ENCODE measurements at regions not wholly inside any gene's neighbourhood (a gene's known extent, or its start where the extent isn't known, plus 50 kb on each side); places are given as distances from the start of the nearest gene placed in this dataset.

DNA sequence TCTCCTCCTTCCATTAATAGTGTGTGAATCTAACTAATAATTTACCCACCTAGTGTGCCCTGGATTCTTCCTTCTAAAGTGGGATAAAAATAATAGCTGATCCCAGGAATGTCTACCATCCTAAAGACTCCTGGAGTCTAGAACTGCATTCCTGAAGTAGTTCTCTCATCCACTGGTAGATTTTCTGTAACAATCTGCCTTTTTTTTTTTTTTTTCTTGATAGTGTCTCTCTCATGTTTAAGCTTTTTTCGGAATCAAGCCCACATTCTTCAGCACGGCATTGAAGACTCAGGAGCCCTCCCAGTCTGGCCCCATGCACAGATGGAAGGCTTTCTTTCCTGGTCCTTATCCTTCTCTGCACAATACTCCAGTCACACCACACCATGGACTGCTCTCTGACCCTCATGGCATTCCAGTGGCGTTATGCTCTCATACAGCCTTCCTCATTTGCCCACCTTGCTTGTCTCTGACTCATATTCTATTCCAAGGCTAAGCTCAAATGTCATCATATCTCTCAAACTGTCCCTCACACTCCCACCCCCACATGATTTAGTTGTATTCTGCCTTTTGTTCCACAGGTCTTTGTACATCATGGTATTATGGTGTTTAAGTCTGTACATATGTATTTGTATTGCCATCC, 68.7 kb upstream of the FRY start:
- Histone ChIP-seq H3K4me3 (no peak overlapping the region), H3K27ac (no peak overlapping the region), H3K9me3 (no peaks in the 10 kb centered on the region), H3K27me3 (no peaks in the 10 kb centered on the region), H3K4me1 (ENCODE audit: insufficient read depth) (peaks cover 3% of the 10 kb centered on the region), H3K36me3 (no peaks in the 10 kb centered on the region)
- TF ChIP-seq EP300 (IDR thresholded peaks at IDR 0.05) = no peak
- no peak for TF ChIP-seq POLR2A (IDR thresholded peaks at IDR 0.05)
- TF ChIP-seq, protein P1, sequence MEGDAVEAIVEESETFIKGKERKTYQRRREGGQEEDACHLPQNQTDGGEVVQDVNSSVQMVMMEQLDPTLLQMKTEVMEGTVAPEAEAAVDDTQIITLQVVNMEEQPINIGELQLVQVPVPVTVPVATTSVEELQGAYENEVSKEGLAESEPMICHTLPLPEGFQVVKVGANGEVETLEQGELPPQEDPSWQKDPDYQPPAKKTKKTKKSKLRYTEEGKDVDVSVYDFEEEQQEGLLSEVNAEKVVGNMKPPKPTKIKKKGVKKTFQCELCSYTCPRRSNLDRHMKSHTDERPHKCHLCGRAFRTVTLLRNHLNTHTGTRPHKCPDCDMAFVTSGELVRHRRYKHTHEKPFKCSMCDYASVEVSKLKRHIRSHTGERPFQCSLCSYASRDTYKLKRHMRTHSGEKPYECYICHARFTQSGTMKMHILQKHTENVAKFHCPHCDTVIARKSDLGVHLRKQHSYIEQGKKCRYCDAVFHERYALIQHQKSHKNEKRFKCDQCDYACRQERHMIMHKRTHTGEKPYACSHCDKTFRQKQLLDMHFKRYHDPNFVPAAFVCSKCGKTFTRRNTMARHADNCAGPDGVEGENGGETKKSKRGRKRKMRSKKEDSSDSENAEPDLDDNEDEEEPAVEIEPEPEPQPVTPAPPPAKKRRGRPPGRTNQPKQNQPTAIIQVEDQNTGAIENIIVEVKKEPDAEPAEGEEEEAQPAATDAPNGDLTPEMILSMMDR (IDR thresholded peaks at IDR 0.05) = no peak
- no peak for DNase-seq
- WGBS, 3 donors = 33 to 58% (median 53%) methylated on average over 3 of the region's 3 CpGs
- intact Hi-C loops (cut with DNase I) = no loop called here

DNA sequence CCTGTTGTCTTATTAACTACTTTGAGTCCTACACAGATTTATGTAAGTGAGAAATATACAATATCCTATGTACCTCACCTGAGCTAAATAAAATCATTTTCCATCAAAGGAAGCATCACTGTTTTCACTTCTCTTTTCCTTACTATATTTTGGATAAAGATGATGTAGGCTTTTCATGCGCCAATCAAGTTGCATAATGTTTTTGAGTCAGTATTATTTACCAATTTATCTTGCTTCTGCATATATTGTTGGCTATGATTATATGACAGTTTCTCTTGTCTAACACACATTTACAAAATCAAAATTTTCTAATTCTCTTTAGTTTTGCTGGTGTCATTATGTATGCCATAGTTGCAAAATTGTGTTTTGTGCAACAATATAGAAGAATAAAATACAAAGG, 67.9 kb upstream of the FRY start:
- H3K36me3 ChIP-seq = no peaks in the 10 kb centered on the region
- no peaks in the 10 kb centered on the region for H3K9me3 ChIP-seq
- no peak for TF ChIP-seq POLR2A (IDR thresholded peaks at IDR 0.05)
- H3K27me3 ChIP-seq = no peaks in the 10 kb centered on the region
- intact Hi-C loops (cut with DNase I) = no loop called here
- WGBS, 3 donors = 88 to 95% (median 91%) methylated on average over 1 of the region's 1 CpG
- H3K4me3 ChIP-seq = no peak overlapping the region
- no peak for DNase-seq
- H3K27ac ChIP-seq = no peak overlapping the region
- H3K4me1 ChIP-seq (ENCODE audit: insufficient read depth) = peaks cover 3% of the 10 kb centered on the region

GRCh38 chr13:31964168-31964567, 67.4 kb upstream of the FRY start:
- Histone ChIP-seq H3K36me3 (no peaks in the 10 kb centered on the region), H3K27me3 (no peaks in the 10 kb centered on the region), H3K4me1 (ENCODE audit: insufficient read depth) (peaks cover 3% of the 10 kb centered on the region), H3K9me3 (no peaks in the 10 kb centered on the region), H3K4me3 (no peak overlapping the region), H3K27ac (no peak overlapping the region)
- WGBS, 3 donors = 91 to 92% (median 92%) methylated on average over 2 of the region's 2 CpGs
- no peak for TF ChIP-seq POLR2A (IDR thresholded peaks at IDR 0.05)
- TF ChIP-seq, protein P1 (IDR thresholded peaks at IDR 0.05) = no peak
- TF ChIP-seq EP300 (IDR thresholded peaks at IDR 0.05) = no peak
- no peak for DNase-seq
- intact Hi-C loops (cut with DNase I) = no loop called here

GRCh38 chr13:31965361-31966066, 66.1 kb upstream of the FRY start:
- WGBS, 3 donors = 1 to 3% (median 2%) methylated on average over 3 of the region's 3 CpGs
- Histone ChIP-seq H3K27ac (no peak overlapping the region), H3K4me1 (ENCODE audit: insufficient read depth) (peaks cover 3% of the 10 kb centered on the region), H3K4me3 (no peak overlapping the region), H3K27me3 (no peaks in the 10 kb centered on the region), H3K36me3 (no peaks in the 10 kb centered on the region), H3K9me3 (no peaks in the 10 kb centered on the region)
- TF ChIP-seq POLR2A (IDR thresholded peaks at IDR 0.05) (no peak), EP300 (IDR thresholded peaks at IDR 0.05) (no peak)
- TF ChIP-seq, protein P1 (IDR thresholded peaks at IDR 0.05) = no peak
- no peak for DNase-seq
- intact Hi-C loops (cut with DNase I) = no loop called here

DNA sequence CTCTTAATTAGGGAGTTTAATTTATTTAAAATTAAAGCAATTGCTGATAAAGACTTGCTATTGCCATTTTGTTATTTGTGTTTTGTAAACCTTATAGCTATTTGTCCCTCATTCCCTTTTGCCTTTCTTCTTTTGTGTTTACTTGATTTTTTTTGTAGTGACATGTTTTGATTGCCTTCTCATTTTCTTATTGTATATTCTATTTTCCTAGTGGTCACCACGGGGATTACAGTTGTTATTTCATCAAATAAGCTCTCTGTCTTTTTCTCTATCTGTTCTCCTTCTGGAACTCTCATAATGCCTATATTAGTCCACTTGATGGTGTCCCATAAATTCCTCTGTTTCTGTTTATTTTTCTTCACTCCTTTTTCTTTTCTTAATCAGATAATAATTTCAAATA, 64.4 kb upstream of the FRY start:
- Histone ChIP-seq H3K4me3 (no peak overlapping the region), H3K9me3 (no peaks in the 10 kb centered on the region), H3K27ac (no peak overlapping the region), H3K36me3 (no peaks in the 10 kb centered on the region), H3K27me3 (no peaks in the 10 kb centered on the region), H3K4me1 (ENCODE audit: insufficient read depth) (peaks cover 5% of the 10 kb centered on the region)
- TF ChIP-seq POLR2A (IDR thresholded peaks at IDR 0.05) = no peak
- TF ChIP-seq, protein P1 (IDR thresholded peaks at IDR 0.05) = no peak
- no peak for TF ChIP-seq EP300 (IDR thresholded peaks at IDR 0.05)
- intact Hi-C loops (cut with DNase I) = no loop called here
- 95 to 100% (median 95%) methylated on average over 1 of the region's 1 CpG for WGBS, 3 donors
- no peak for DNase-seq
